ENCODE measurements at regions not wholly inside any gene's neighbourhood (a gene's known extent, or its start where the extent isn't known, plus 50 kb on each side); places are given as distances from the start of the nearest gene placed in this dataset.

DNA sequence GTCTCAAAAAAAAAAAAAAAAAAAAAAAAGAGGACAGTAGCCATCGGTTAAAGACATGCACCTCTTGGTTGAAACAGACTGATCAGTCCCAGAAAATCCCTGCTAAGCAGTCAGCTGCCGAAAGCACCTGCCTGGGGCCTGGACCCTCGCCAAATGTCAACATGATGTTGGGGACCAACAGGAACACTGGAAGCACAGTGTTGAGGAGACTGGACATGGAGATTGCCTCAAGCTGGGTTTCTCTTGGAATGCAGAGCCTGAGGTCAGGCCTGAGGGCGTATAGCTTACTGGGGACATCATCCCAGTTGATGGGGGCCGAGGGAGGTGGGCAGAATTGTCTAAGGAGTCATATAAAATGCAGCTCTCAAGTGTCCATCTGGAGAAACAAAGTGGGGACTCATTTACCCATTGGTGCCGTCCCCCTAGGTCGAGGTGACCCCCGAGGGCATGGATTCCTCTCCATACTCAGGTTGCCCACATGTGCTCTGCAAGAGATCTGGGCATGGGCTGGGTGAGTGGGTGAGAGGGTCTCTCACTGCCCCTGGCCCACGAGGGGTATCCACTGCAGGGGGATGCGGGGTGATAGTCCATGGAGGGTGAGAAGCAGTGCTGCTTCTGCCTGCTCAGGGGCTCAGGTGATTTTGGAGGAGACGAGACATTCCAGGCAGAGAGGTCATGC is 164.5 kb downstream of the URI1 start:
- no peaks in the 10 kb centered on the region for H3K36me3 ChIP-seq
- no peaks in the 10 kb centered on the region for H3K4me1 ChIP-seq
- no peak overlapping the region for H3K4me3 ChIP-seq
- no peak for DNase-seq (ENCODE audit: low spot score in 2 of 2)
- H3K27ac ChIP-seq, result no peak overlapping the region
- TF ChIP-seq POLR2A (IDR thresholded peaks at IDR 0.05) (no peak), EP300 (IDR thresholded peaks at IDR 0.05) (no peak), POLR2AphosphoS5 (IDR thresholded peaks at IDR 0.05) (no peak)
- TF ChIP-seq, protein P1, sequence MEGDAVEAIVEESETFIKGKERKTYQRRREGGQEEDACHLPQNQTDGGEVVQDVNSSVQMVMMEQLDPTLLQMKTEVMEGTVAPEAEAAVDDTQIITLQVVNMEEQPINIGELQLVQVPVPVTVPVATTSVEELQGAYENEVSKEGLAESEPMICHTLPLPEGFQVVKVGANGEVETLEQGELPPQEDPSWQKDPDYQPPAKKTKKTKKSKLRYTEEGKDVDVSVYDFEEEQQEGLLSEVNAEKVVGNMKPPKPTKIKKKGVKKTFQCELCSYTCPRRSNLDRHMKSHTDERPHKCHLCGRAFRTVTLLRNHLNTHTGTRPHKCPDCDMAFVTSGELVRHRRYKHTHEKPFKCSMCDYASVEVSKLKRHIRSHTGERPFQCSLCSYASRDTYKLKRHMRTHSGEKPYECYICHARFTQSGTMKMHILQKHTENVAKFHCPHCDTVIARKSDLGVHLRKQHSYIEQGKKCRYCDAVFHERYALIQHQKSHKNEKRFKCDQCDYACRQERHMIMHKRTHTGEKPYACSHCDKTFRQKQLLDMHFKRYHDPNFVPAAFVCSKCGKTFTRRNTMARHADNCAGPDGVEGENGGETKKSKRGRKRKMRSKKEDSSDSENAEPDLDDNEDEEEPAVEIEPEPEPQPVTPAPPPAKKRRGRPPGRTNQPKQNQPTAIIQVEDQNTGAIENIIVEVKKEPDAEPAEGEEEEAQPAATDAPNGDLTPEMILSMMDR (IDR thresholded peaks at IDR 0.05), result no peak
- no peaks in the 10 kb centered on the region for H3K9me3 ChIP-seq
- peaks cover 19% of the 10 kb centered on the region for H3K27me3 ChIP-seq
- 74% methylated on average over 9 of the region's 11 CpGs for WGBS

DNA sequence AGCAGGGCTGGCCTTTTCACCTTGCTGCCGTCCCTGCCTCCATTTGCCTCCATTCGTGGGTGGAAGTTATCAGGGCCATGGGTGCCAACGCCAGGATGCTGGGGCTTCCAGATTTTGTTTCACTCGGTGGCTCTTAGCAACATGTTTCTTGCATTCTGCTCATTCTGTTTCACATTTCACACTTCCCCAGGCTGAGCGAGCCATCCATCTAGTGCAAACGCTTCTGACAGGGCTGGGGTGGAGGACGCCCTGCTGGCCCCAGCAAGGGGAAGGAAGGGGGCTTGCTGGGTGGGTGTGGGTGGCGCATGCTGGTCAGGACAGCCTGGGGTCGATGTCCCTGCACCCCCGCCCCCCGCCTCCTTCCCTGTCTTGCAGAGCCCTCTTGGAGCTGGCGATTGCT is 165.2 kb downstream of the URI1 start:
- TF ChIP-seq EP300 (IDR thresholded peaks at IDR 0.05), result no peak
- no peaks in the 10 kb centered on the region for H3K9me3 ChIP-seq
- H3K27me3 ChIP-seq, result peaks cover 26% of the 10 kb centered on the region
- no peaks in the 10 kb centered on the region for H3K4me1 ChIP-seq
- DNase-seq (ENCODE audit: low spot score in 2 of 2), result no peak
- H3K4me3 ChIP-seq, result no peak overlapping the region
- 41% methylated on average over 7 of the region's 12 CpGs for WGBS
- H3K27ac ChIP-seq, result no peak overlapping the region
- no peaks in the 10 kb centered on the region for H3K36me3 ChIP-seq

DNA sequence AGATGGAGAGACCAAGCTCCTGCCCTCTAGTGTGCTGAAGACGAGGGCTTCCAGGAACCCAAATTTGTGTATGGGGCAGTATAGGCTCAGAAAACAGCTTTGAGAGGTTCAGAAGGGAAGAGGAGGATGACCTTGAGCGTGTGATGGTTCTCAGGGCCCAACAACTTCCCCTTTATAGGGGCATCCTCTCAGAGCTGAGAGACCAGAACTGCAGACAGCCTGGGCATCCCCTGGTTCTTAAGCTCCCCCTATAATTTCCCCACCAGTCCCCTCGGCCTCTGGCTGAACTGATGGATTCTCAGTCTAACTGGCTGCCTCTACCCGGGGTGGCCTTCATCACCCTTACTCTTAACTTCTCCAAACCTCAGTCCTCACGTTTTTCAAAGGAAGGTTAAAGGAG is 167.5 kb downstream of the URI1 start:
- Histone ChIP-seq H3K36me3 (no peaks in the 10 kb centered on the region), H3K4me1 (no peaks in the 10 kb centered on the region), H3K4me3 (no peak overlapping the region), H3K27me3 (peaks cover 35% of the 10 kb centered on the region), H3K27ac (no peak overlapping the region), H3K9me3 (no peaks in the 10 kb centered on the region)
- TF ChIP-seq POLR2A (IDR thresholded peaks at IDR 0.05), result no peak
- TF ChIP-seq EP300 (IDR thresholded peaks at IDR 0.05), result no peak
- TF ChIP-seq, protein P1 (IDR thresholded peaks at IDR 0.05), result no peak
- TF ChIP-seq POLR2AphosphoS5 (IDR thresholded peaks at IDR 0.05), result no peak
- WGBS, result 83% methylated on average over 5 of the region's 5 CpGs
- no peak for DNase-seq (ENCODE audit: low spot score in 2 of 2)

DNA sequence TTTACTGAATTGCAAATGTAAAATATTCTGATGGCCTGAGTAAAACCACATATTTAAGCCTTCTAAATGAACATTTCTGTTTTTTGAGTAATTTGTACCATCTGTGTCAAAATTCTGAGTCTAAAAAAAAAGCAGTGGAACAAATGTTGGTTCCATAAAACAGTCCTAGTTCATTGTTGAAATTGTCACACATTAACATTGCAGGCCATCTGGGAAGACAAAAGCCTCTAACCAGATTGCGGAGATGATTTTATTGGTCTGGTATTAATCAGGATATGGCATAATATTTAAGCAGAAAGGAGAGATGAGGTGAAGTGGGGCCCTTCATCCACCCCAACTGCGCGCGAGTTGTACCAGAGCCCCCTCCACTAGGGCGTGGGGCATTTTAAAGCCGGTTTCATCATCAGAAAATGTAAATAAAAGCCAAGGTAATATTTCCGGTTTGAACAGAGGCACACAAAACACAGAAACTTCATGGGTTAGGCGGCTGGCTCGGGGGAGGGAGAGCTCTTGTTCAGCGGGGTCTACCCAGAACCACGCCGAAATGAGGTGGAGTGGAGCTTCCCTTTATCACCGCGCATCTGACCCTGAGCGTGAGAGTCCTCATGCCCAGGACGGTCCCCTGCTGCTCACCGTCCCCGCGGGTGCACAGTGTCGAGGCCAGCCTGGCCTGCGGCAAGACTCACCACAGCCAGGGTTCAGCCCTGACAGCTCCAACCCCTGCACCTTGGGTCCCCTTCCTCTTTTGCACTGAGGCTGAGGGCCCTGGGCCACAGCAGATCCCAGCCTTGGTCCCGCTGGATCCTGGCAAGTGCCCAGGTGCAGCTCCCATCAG is 169.2 kb downstream of the URI1 start:
- DNase-seq (ENCODE audit: low spot score in 2 of 2), result no peak

DNA sequence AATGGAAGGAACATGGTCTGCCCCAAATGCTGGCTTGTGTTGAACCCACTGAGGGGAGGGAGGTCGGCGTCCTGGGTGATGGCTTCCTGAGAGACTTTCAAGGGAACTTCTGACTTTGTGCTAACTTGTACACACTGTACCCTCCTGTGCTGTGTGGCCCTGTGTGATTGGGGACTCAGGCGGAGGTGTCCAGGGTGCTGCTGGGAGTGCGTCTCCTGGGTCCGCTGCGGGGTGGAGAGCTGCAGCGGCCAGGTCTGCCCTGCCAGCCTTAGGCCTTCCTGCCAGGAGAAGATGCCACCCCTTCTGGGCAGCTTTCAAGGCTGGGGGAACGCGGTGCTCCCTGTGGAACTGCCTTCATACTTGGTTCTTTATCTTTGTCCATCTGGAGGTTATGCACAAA is 170.1 kb downstream of the URI1 start:
- 94% methylated on average over 6 of the region's 9 CpGs for WGBS
- Histone ChIP-seq H3K9me3 (no peaks in the 10 kb centered on the region), H3K4me3 (no peak overlapping the region), H3K27ac (no peak overlapping the region), H3K27me3 (peaks cover 22% of the 10 kb centered on the region), H3K36me3 (no peaks in the 10 kb centered on the region), H3K4me1 (no peaks in the 10 kb centered on the region)
- no peak for DNase-seq (ENCODE audit: low spot score in 2 of 2)
- TF ChIP-seq POLR2AphosphoS5 (IDR thresholded peaks at IDR 0.05), result no peak
- TF ChIP-seq, protein P1 (IDR thresholded peaks at IDR 0.05), result no peak
- TF ChIP-seq POLR2A (IDR thresholded peaks at IDR 0.05), result no peak
- no peak for TF ChIP-seq EP300 (IDR thresholded peaks at IDR 0.05)

More for the DNA sequence above, 169.2 kb downstream of the URI1 start:
- no peak for TF ChIP-seq POLR2A (IDR thresholded peaks at IDR 0.05)
- no peak for TF ChIP-seq POLR2AphosphoS5 (IDR thresholded peaks at IDR 0.05)
- TF ChIP-seq, protein P1 (IDR thresholded peaks at IDR 0.05), result no peak
- TF ChIP-seq EP300 (IDR thresholded peaks at IDR 0.05), result no peak
- Histone ChIP-seq H3K27me3 (peaks cover 28% of the 10 kb centered on the region), H3K27ac (no peak overlapping the region), H3K36me3 (no peaks in the 10 kb centered on the region), H3K9me3 (no peaks in the 10 kb centered on the region), H3K4me3 (no peak overlapping the region), H3K4me1 (no peaks in the 10 kb centered on the region)
- 58% methylated on average over 17 of the region's 22 CpGs for WGBS
